Stimulated activated CD8-positive, alpha-beta memory T cell treated with anti-CD3 and anti-CD28 coated beads, Interleukin-12 subunit alpha, Interleukin-12 subunit beta, amount 100 ng/mL, for 1 hour (primary cell): ENCODE measurements at regions not wholly inside any gene's neighbourhood (a gene's known extent, or its start where the extent isn't known, plus 50 kb on each side); places are given as distances from the start of the nearest gene placed in this dataset.
"Not testable (repeated sequence)": the region's sequence is repeated elsewhere in the genome, so short reads cannot be mapped to it uniquely, and the experiment has no call there.

ENCODE experiments used
- DNase-seq: peaks from one replicate; pipeline ENCODE4 v3.0.0-alpha.2; 2020; ENCODE audit warnings: low read depth

- no peak for DNase-seq
Measured at GRCh38 chr10:23965880-23966279, 243.1 kb upstream of the KIAA1217 start.

- DNase-seq = no peak
Measured at GRCh38 chr10:23966504-23967051, 242.4 kb upstream of the KIAA1217 start.

- no peak for DNase-seq
Measured at GRCh38 chr10:23968301-23968700, 240.6 kb upstream of the KIAA1217 start.

GRCh38 chr10:23974746-23975272 is 234.1 kb upstream of the KIAA1217 start:
- DNase-seq = no peak

GRCh38 chr10:23975431-23975830 is 233.5 kb upstream of the KIAA1217 start:
- no peak for DNase-seq

GRCh38 chr10:23976275-23976674 is 232.7 kb upstream of the KIAA1217 start:
- DNase-seq = no peak

GRCh38 chr10:23978317-23978716 is 230.6 kb upstream of the KIAA1217 start:
- no peak for DNase-seq

GRCh38 chr10:23980094-23980493 is 228.8 kb upstream of the KIAA1217 start:
- DNase-seq = no peak

GRCh38 chr10:23981520-23982309 is 227.2 kb upstream of the KIAA1217 start:
- no peak for DNase-seq

GRCh38 chr10:23984405-23984804 is 224.5 kb upstream of the KIAA1217 start:
- not testable (repeated sequence) for DNase-seq

- no peak for DNase-seq
Measured at GRCh38 chr10:23988006-23988405, 220.9 kb upstream of the KIAA1217 start.

- DNase-seq = no peak
Measured at GRCh38 chr10:23994459-23995046, 214.4 kb upstream of the KIAA1217 start.

- no peak for DNase-seq
Measured at GRCh38 chr10:23999445-23999844, 209.5 kb upstream of the KIAA1217 start.

- DNase-seq = no peak
Measured at GRCh38 chr10:24000271-24000813, 208.6 kb upstream of the KIAA1217 start.

GRCh38 chr10:24006741-24007140 is 202.2 kb upstream of the KIAA1217 start:
- no peak for DNase-seq

GRCh38 chr10:24007359-24007758 is 201.6 kb upstream of the KIAA1217 start:
- DNase-seq = no peak

GRCh38 chr10:24008164-24009091 is 200.5 kb upstream of the KIAA1217 start:
- no peak for DNase-seq

- no peak for DNase-seq
Measured at GRCh38 chr10:24009115-24009514, 199.8 kb upstream of the KIAA1217 start.

GRCh38 chr10:24009736-24010135 is 199.2 kb upstream of the KIAA1217 start:
- no peak for DNase-seq

GRCh38 chr10:24010436-24010970 is 198.4 kb upstream of the KIAA1217 start:
- no peak for DNase-seq

- no peak for DNase-seq
Measured at GRCh38 chr10:24012249-24012803, 196.6 kb upstream of the KIAA1217 start.
